ENCODE measurements at regions not wholly inside any gene's neighbourhood (a gene's known extent, or its start where the extent isn't known, plus 50 kb on each side); places are given as distances from the start of the nearest gene placed in this dataset.

DNA sequence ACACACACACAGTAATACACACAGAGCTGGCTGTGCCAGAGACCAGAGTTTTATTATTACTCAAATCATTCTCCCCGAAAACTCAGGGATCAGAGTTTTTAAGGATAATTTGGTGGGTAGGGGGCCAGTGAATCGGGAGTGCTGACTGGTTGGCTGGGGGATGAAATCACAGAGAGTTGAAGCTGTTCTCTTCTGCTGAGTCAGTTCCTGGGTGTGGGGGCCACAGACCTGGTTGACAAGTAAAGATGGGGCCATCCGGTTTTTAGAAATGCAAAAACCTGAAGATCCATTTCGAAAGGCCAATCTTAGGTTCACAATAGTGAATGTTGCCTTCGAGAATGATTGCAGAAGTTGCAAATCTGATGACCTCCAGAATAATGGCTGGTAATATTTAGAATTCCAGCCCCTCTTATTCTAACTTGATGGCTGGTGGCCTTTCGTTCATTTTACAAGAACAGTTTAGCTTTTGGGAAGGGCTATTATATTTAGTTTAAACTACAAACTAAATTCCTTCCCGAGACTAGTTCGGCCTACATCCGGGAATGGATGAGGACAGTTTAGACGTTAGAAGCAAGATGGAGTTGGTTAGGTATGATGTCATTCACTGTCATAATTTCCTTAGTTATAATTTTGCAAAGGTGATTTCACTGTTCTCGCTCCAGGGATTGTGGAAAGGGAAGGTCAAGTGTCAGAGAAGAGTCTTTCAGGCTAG is 123.2 kb downstream of the KCNJ18 start:
- TF ChIP-seq, protein P1, sequence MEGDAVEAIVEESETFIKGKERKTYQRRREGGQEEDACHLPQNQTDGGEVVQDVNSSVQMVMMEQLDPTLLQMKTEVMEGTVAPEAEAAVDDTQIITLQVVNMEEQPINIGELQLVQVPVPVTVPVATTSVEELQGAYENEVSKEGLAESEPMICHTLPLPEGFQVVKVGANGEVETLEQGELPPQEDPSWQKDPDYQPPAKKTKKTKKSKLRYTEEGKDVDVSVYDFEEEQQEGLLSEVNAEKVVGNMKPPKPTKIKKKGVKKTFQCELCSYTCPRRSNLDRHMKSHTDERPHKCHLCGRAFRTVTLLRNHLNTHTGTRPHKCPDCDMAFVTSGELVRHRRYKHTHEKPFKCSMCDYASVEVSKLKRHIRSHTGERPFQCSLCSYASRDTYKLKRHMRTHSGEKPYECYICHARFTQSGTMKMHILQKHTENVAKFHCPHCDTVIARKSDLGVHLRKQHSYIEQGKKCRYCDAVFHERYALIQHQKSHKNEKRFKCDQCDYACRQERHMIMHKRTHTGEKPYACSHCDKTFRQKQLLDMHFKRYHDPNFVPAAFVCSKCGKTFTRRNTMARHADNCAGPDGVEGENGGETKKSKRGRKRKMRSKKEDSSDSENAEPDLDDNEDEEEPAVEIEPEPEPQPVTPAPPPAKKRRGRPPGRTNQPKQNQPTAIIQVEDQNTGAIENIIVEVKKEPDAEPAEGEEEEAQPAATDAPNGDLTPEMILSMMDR (IDR thresholded peaks at IDR 0.05) = no peak
- DNase-seq (no peak), ATAC-seq (no peak)
- no peak overlapping the region for H3K27ac ChIP-seq
- 80 to 81% methylated on average over 11 of the region's 11 CpGs for WGBS, 2 donors
- intact Hi-C loops (cut with DNase I) = no loop called here
- no peaks in the 10 kb centered on the region for H3K4me1 ChIP-seq
- H3K9me3 ChIP-seq = peaks cover 0 to 28% (median 0%) of the 10 kb centered on the region in 11 donors
- H3K4me3 ChIP-seq = no peak overlapping the region
- no peaks in the 10 kb centered on the region for H3K36me3 ChIP-seq
- H3K27me3 ChIP-seq = peaks cover 0 to 38% (median 5%) of the 10 kb centered on the region in 7 donors

- TF ChIP-seq, protein P1 (IDR thresholded peaks at IDR 0.05) = no peak
- Histone ChIP-seq H3K4me3 (no peak overlapping the region), H3K9me3 (peaks cover 0 to 28% (median 0%) of the 10 kb centered on the region in 11 donors), H3K27me3 (peaks cover 0 to 43% (median 5%) of the 10 kb centered on the region in 7 donors), H3K36me3 (no peaks in the 10 kb centered on the region), H3K27ac (no peak overlapping the region), H3K4me1 (no peaks in the 10 kb centered on the region)
- ATAC-seq = no peak
- no peak for DNase-seq
- intact Hi-C loops (cut with DNase I) = no loop called here
- WGBS, 2 donors = 70 to 72% methylated on average over 15 of the region's 15 CpGs
Measured at GRCh38 chr17:21816592-21817567, 124.6 kb downstream of the KCNJ18 start.

- Histone ChIP-seq H3K9me3 (peaks cover 0 to 28% (median 0%) of the 10 kb centered on the region in 11 donors), H3K36me3 (no peaks in the 10 kb centered on the region), H3K27me3 (peaks cover 0 to 50% (median 5%) of the 10 kb centered on the region in 7 donors), H3K4me1 (no peaks in the 10 kb centered on the region), H3K27ac (no peak overlapping the region), H3K4me3 (no peak overlapping the region)
- intact Hi-C loops (cut with DNase I) = no loop called here
- 75 to 78% methylated on average over 7 of the region's 7 CpGs for WGBS, 2 donors
- TF ChIP-seq, protein P1 (IDR thresholded peaks at IDR 0.05) = no peak
- DNase-seq (no peak), ATAC-seq (no peak)
Measured at GRCh38 chr17:21817791-21818364, 125.6 kb downstream of the KCNJ18 start.

DNA sequence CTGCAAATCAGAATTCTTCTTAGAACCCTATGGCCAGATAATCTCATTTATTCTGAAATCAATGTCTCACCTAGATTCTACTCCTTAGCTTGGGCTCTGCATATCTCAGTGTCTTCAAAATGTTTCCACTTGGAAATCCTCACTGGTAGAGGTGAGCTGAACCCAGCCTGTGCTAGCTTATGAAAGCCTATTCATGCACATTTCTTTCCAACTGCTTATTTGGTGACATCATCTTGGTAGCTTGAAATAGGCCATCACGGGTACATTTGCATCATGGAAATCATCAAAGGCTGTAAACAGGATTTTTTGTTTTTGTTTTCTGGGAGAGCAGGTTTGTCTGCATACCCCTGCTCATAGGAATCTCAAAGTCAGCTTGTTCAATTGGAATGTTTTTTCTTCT is 130.8 kb downstream of the KCNJ18 start:
- H3K27me3 ChIP-seq = peaks cover 0 to 43% (median 4%) of the 10 kb centered on the region in 7 donors
- H3K9me3 ChIP-seq = peaks cover 0 to 5% (median 0%) of the 10 kb centered on the region in 11 donors
- no peak overlapping the region for H3K27ac ChIP-seq
- intact Hi-C loops (cut with DNase I) = no loop called here
- H3K4me3 ChIP-seq = no peak overlapping the region
- 56 to 59% methylated on average over 1 of the region's 1 CpG for WGBS, 2 donors
- DNase-seq (no peak), ATAC-seq (no peak)
- no peaks in the 10 kb centered on the region for H3K4me1 ChIP-seq
- TF ChIP-seq, protein P1 (IDR thresholded peaks at IDR 0.05) = no peak
- H3K36me3 ChIP-seq = no peaks in the 10 kb centered on the region
